Germinal center (tissue), 1 donor: ENCODE measurements at regions not wholly inside any gene's neighbourhood (a gene's known extent, or its start where the extent isn't known, plus 50 kb on each side); places are given as distances from the start of the nearest gene placed in this dataset.
"Not testable (repeated sequence)": the region's sequence is repeated elsewhere in the genome, so short reads cannot be mapped to it uniquely, and the experiment has no call there.

ENCODE experiments used
- DNase-seq: peaks from one replicate; pipeline ENCODE4 v3.0.0; 2012; ENCODE audit warnings: mixed read lengths, low spot score

GRCh38 chr21:19522381-19522780 is 1118.8 kb upstream of the TMPRSS15 start:
- DNase-seq: no peak

GRCh38 chr21:19523061-19523460 is 1119.5 kb upstream of the TMPRSS15 start:
- DNase-seq: no peak

GRCh38 chr21:19523746-19524145 is 1120.2 kb upstream of the TMPRSS15 start:
- no peak for DNase-seq

- DNase-seq: no peak
Measured at GRCh38 chr21:19529031-19529430, 1125.4 kb upstream of the TMPRSS15 start.

DNA sequence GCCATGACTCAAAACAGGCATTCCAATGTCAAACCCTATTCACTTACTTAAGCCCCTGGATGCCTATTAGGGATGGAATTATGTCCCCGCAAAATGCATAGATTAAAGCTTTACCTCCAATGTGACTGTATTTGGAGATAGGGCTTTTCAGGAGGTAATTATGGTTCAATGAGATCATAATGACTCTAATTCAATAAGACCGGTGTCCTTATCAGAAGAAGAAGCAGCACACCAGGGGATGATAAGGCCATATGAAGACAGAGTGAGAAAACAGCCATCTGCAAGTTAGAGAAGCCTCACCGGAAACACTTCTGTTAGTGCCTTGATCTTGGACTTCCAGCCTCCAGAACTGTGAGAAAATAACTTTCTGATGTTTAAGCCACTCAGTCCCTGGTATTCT is 1131.8 kb upstream of the TMPRSS15 start:
- DNase-seq: no peak

- no peak for DNase-seq
Measured at GRCh38 chr21:19537116-19537515, 1133.5 kb upstream of the TMPRSS15 start.

GRCh38 chr21:19540287-19540686 is 1136.7 kb upstream of the TMPRSS15 start:
- DNase-seq: no peak

GRCh38 chr21:19541602-19542001 is 1138.0 kb upstream of the TMPRSS15 start:
- DNase-seq: no peak

GRCh38 chr21:19544493-19544892 is 1140.9 kb upstream of the TMPRSS15 start:
- not testable (repeated sequence) for DNase-seq

- DNase-seq: no peak
Measured at GRCh38 chr21:19547951-19548840, 1144.6 kb upstream of the TMPRSS15 start.

DNA sequence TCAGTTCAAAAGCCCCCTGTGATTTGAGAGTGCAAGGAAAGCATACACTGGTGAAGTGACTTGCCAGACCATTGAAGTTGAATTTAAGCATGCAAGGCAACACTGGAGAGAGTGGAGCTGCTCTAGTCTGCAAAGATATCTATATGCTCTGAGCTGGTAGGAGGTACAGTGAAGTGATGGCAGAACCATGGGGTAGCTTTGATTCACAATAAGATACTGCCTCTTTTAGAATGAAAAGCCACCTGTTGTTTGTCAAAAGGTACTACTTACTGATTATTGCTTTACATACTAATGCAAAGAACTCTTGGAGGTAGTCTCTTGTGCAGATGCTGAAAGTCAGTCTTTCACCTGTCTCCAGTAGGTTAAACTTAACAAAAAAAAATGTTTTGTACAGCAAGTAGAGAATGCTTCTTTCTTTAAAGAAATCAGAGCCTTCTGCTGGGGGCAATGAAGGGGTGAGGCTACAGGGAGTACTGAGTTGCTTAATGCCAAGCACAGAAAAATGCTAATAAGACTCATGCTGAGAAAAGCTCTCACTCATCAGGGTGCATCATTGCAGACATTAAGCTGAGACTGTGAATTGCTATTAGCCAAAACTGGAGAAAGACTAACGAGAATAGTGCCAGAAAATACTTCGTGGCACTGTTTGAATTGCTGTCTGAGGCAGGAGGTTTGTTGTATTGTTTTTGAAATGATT is 1150.5 kb upstream of the TMPRSS15 start:
- no peak for DNase-seq

GRCh38 chr21:19557046-19557445 is 1153.5 kb upstream of the TMPRSS15 start:
- DNase-seq: no peak

- DNase-seq: no peak
Measured at GRCh38 chr21:19557488-19557887, 1153.9 kb upstream of the TMPRSS15 start.

- DNase-seq: no peak
Measured at GRCh38 chr21:19565587-19565986, 1162.0 kb upstream of the TMPRSS15 start.

DNA sequence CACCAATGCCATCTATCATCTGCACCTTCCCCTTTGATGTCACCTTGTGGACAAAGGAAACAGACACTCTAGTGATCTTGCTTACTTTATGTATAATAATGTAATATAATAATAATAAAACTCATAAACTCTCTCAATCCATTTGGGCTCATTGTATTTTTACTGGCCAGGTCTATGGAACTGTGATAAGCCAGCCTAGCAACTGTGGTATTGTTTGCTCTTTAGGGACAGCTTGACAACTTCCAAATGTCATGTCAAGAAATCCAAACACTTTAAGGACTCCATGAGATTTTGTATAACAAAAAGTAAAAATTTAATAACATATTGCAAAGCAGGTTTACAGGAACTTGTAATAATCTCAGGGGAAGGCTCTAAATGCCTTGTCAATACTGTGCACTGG is 1163.4 kb upstream of the TMPRSS15 start:
- DNase-seq: no peak

DNA sequence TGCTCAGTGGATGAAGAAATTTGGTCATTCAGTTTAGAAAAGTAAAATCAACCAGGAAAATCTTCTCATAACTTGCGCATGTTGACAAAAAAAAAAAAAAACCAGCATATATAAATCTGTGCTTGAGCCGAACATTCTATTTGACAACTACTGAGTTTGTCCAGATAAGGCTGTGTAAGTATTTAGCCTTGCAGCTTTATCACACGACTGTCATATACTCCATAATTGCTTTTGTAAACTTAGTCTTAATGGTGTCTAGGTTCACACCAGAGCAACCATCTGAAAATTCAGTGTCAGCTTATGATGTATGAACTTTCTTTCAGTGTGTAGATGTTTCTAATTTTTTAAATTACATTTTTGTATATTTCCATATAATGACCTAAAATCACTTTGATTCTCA is 1173.8 kb upstream of the TMPRSS15 start:
- no peak for DNase-seq

GRCh38 chr21:19590044-19590443 is 1186.5 kb upstream of the TMPRSS15 start:
- no peak for DNase-seq

- DNase-seq: no peak
Measured at GRCh38 chr21:19603011-19603593, 1199.5 kb upstream of the TMPRSS15 start.

DNA sequence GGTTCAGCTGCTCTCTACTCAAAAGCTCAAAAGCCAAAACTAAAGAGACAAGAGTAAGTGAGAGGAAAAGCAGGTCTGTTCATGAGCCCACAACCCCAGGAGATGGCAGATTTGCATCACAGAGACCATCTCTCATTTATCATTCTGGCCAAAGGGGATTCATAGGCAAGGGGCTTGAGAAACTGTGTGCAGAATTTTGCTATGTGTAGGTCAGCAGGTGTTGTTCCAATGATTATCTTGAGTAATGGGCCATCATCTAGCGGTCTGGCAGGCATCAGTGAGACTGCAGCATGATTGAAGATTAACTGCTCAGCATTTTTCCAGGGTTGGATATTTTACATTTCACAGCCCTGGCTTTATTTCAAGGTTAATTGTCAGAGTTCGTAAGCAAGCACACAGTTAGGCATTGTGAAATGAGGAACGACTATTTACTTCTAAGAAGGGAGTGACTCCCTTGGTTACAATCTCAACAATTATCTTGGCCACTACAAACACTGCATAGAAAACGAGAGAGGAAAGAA is 1204.6 kb upstream of the TMPRSS15 start:
- DNase-seq: no peak

DNA sequence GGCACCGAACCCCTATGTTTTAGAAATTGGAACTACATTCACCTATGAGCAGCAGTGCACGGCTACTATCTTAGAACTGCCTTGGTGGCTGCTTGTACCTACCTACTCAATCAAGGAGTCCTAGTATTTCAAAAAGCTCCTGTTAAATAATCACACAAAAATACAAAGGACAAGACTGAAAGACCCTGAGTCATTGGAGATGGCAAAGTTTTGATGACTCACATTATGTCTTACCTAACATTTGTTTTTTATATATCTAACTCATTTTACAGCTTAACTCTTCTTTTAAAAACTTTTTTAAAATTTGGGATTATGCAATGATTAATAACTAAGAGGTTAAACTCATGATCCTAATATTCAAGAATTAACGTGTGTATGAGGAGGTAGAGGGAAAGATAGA is 1206.0 kb upstream of the TMPRSS15 start:
- no peak for DNase-seq

DNA sequence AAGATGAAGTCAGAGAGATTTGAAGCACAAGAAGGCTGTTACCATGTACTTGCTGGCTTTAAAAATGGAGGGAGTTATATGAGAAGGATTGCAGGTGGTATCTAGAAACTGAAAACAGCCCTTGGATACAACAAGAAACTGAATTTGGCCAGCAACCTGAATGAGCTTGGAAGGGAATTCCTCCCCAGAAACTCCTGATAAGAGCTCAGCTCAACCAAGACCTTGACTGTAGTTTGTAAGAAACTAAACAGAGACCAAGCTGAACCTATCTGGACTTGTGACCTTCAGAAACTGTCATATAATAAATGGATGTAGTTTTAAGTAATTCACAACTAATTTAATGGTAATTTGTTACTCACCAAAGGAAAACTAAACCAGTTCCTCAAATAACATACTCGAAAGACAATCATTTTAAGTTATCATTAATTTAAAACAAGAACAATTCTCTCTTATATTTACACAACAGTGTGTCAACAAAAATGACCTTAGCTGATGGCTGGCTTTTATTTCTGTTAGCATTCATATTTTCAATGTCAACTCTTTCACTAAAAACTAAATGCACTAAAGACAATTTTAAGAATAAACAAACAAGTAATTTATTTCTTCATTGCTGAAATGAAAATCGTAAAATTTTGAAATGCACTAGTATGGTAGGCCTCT is 1218.4 kb upstream of the TMPRSS15 start:
- DNase-seq: no peak

- DNase-seq: no peak
Measured at GRCh38 chr21:19640964-19641363, 1237.4 kb upstream of the TMPRSS15 start.
